K562 (cell line): ENCODE measurements at regions not wholly inside any gene's neighbourhood (a gene's known extent, or its start where the extent isn't known, plus 50 kb on each side); places are given as distances from the start of the nearest gene placed in this dataset.

Source experiments
- ATAC-seq: fragments of 200-7000 bp; cut with Tn5 transposase; 3 replicates; pipeline ENCODE4 v1.9.1; 2020; ENCODE audit warnings: moderate library complexity
- BruUV-seq: library from RNA; stranded (reverse); fragments of 400-500 nt; replicated peaks from 2 replicates; lab custom pipeline; 2021; lab: Mats Ljungman, UMichigan
- CTCF ChIA-PET: fragments of 300-600 bp; formaldehyde crosslinking; extraction: SDS; loops from one replicate; lab custom pipeline; 2021; ENCODE audit warnings: low intra/inter-chr PET ratio; lab: Yijun Ruan, JAX
- POLR2A ChIA-PET: fragments of 300-600, 350-650 bp; sonication (Branson Sonifier 250); formaldehyde crosslinking; extraction: SDS; loops from one replicate; lab custom pipeline; 2021; ENCODE audit warnings: antibody characterized with exemption, inconsistent platforms; lab: Yijun Ruan, JAX
- DNase-seq, 4 experiments: peaks; one replicate each; pipeline versions ENCODE4 v3.0.0 to v3.0.0-alpha.2; 2011 to 2018; ENCODE audit warnings: low spot score in 3 of 4, mixed read lengths in 3 of 4; ENCODE audit errors: extremely low read depth in 1 of 4
- FAIRE-seq: peaks from 2 replicates; lab custom pipeline; 2011; peaks lifted over from hg19 to GRCh38; lab: Jason Lieb, UNC
- H2AFZ ChIP-seq: 2 replicates; pipeline ENCODE4 v1.6.0; 2011; ENCODE audit warnings: low read depth, low read length, control low read depth, inconsistent platforms
- H3K27ac ChIP-seq: fragments of 200-600 bp; 3 replicates; pipeline ENCODE4 v1.8.0; 2011; ENCODE audit warnings: low read depth, mild to moderate bottlenecking, control low read depth, inconsistent platforms, low read length, moderate library complexity, mixed read lengths; ENCODE audit errors: extremely low read depth
- H3K27me3 ChIP-seq, 2 experiments: fragments of 300-600 bp in 1 of 2; 2 replicates in 1 of 2; 3 replicates in 1 of 2; pipeline versions ENCODE4 v1.6.0 to v1.8.0; 2011; ENCODE audit warnings: inconsistent platforms in 2 of 2, low read length in 2 of 2, mild to moderate bottlenecking in 1 of 2, mixed read lengths in 1 of 2, moderate library complexity in 1 of 2; ENCODE audit not compliant: control insufficient read depth in 2 of 2, insufficient read depth in 2 of 2
- H3K36me3 ChIP-seq: fragments of 300-600 bp; 3 replicates; pipeline ENCODE4 v1.8.0; 2011; ENCODE audit warnings: mild to moderate bottlenecking, low read length, inconsistent platforms; ENCODE audit not compliant: control insufficient read depth, insufficient read depth
- H3K4me1 ChIP-seq, 2 experiments: fragments of 200-600 bp in 1 of 2; replicated peaks in 1 of 2; 2 replicates in 1 of 2; 3 replicates in 1 of 2; pipeline versions ENCODE4 v1.5.1 to v1.8.0; 2011; ENCODE audit warnings: inconsistent platforms in 2 of 2, low read length in 2 of 2, mild to moderate bottlenecking in 1 of 2, mixed read lengths in 1 of 2, moderate library complexity in 1 of 2; ENCODE audit not compliant: control insufficient read depth in 2 of 2, insufficient read depth in 2 of 2
- H3K4me2 ChIP-seq: 2 replicates; pipeline ENCODE4 v1.6.1; 2011; ENCODE audit warnings: low read length, control low read depth, inconsistent platforms, mixed read lengths; ENCODE audit not compliant: insufficient read depth
- H3K4me3 ChIP-seq: fragments of 200-600 bp; sonication (generic), shearing (Covaris generic); 2 replicates; pipeline ENCODE4 v1.5.1; 2016; ENCODE audit warnings: control low read depth, inconsistent platforms
- H3K79me2 ChIP-seq: fragments of 200-600 bp; 3 replicates; pipeline ENCODE4 v1.8.0; 2011; ENCODE audit warnings: low read length, inconsistent platforms; ENCODE audit not compliant: control insufficient read depth, insufficient read depth
- H3K9ac ChIP-seq, 2 experiments: 2 replicates each; pipeline versions ENCODE4 v1.6.0 to v1.6.1; 2011; ENCODE audit warnings: low read depth in 2 of 2, low read length in 2 of 2, control low read depth in 1 of 2, inconsistent platforms in 1 of 2, mild to moderate bottlenecking in 1 of 2, mixed read lengths in 1 of 2; ENCODE audit not compliant: insufficient read depth in 1 of 2
- H3K9me1 ChIP-seq: one replicate; pipeline ENCODE4 v1.6.0; 2011; ENCODE audit warnings: inconsistent platforms, mild to moderate bottlenecking, low read length, moderate library complexity; ENCODE audit not compliant: control insufficient read depth, insufficient read depth
- H3K9me3 ChIP-seq: replicated peaks from 2 replicates; pipeline ENCODE4 v1.5.1; 2011; ENCODE audit warnings: low read depth, low read length, inconsistent platforms; ENCODE audit not compliant: control insufficient read depth, insufficient read depth
- H4K20me1 ChIP-seq: replicated peaks from 2 replicates; pipeline ENCODE4 v1.6.1; 2011; ENCODE audit warnings: low read length, inconsistent platforms, mixed read lengths; ENCODE audit not compliant: control insufficient read depth, insufficient read depth
- BDP1 ChIP-seq: IDR thresholded peaks from 3 replicates; pipeline ENCODE4 v1.6.1; 2011; ENCODE audit not compliant: insufficient read length, insufficient read depth
- CREB1 ChIP-seq, 2 experiments: sonication (generic) in 1 of 2; formaldehyde crosslinking in 1 of 2; IDR thresholded peaks; 2 replicates each; pipeline versions ENCODE4 v1.6.1 to v1.8.0; 2012 to 2022; ENCODE audit warnings: inconsistent platforms in 1 of 2, mild to moderate bottlenecking in 1 of 2, missing genetic modification reagents in 1 of 2, moderate library complexity in 1 of 2
- HIVEP1 ChIP-seq: fragments of 250-450 bp; sonication (Bioruptor Pico); IDR thresholded peaks from 2 replicates; pipeline ENCODE4 v1.4.0; 2020; ENCODE audit warnings: mild to moderate bottlenecking
- KAT7 ChIP-seq: sonication (generic); formaldehyde crosslinking; IDR thresholded peaks from 2 replicates; pipeline ENCODE4 v1.8.0; 2022; ENCODE audit warnings: missing genetic modification reagents, mild to moderate bottlenecking, borderline replicate concordance
- MECOM ChIP-seq: fragments of 250-450 bp; sonication (Bioruptor Pico); IDR thresholded peaks from 2 replicates; pipeline ENCODE4 v1.8.0; 2022; ENCODE audit warnings: inconsistent platforms
- MEF2A ChIP-seq: IDR thresholded peaks from 2 replicates; pipeline ENCODE4 v1.6.1; 2011; ENCODE audit warnings: low read depth, mild to moderate bottlenecking, low read length, moderate library complexity; ENCODE audit not compliant: control insufficient read depth
- NFXL1 ChIP-seq: fragments of 450-650 bp; formaldehyde crosslinking; IDR thresholded peaks from 2 replicates; pipeline ENCODE4 v1.4.0; 2021; ENCODE audit warnings: mild to moderate bottlenecking
- PTRF ChIP-seq: fragments of 450-650 bp; IDR thresholded peaks from 2 replicates; pipeline ENCODE4 v1.6.1; 2016; ENCODE audit warnings: mild to moderate bottlenecking, missing genetic modification characterization, missing compliant biosample characterization
- SMAD3 ChIP-seq: fragments of 450-650 bp; formaldehyde crosslinking; conservative IDR thresholded peaks from 2 replicates; pipeline ENCODE4 v1.4.0; 2020; ENCODE audit warnings: mild to moderate bottlenecking
- STAT5B ChIP-seq: fragments of 250-450 bp; sonication (Bioruptor Pico); IDR thresholded peaks from 2 replicates; pipeline ENCODE4 v1.8.0; 2021; ENCODE audit warnings: mild to moderate bottlenecking, inconsistent platforms
- TSC22D4 ChIP-seq: fragments of 450-650 bp; IDR thresholded peaks from 2 replicates; pipeline ENCODE4 v1.6.1; 2016; ENCODE audit warnings: missing genetic modification characterization, missing biosample characterization, control low read depth
- ZFP36 ChIP-seq: fragments of 150-350 bp; IDR thresholded peaks from 2 replicates; pipeline ENCODE4 v1.6.1; 2018; ENCODE audit warnings: low read length, low read depth; ENCODE audit not compliant: partially characterized antibody
- ZNF695 ChIP-seq: fragments of 450-650 bp; formaldehyde crosslinking; IDR thresholded peaks from 2 replicates; pipeline ENCODE4 v1.4.0; 2020; ENCODE audit warnings: mild to moderate bottlenecking, moderate library complexity
- ZZZ3 ChIP-seq: fragments of 450-650 bp; IDR thresholded peaks from 2 replicates; pipeline ENCODE4 v1.6.1; 2016; ENCODE audit warnings: antibody characterized with exemption, mild to moderate bottlenecking, moderate library complexity
- WGBS: fragments of 100-300 bp; shearing (Covaris generic); methylation state at CpG from one replicate; pipeline ENCODE4 v1.1.6; 2016; ENCODE audit warnings: low coverage, mixed read lengths; ENCODE audit not compliant: insufficient coverage; ENCODE audit errors: missing lambda C conversion rate; 5-methylcytosine and 5-hydroxymethylcytosine counted together
- in situ Hi-C: fragments of 300-500 bp; cut with MboI; formaldehyde crosslinking; loops from 4 replicates; pipeline ENCODE4 v1.15.0; 2018; ENCODE audit warnings: inconsistent platforms, mixed read lengths
- intact Hi-C: fragments of 100-400 bp; cut with micrococcal nuclease; formaldehyde crosslinking; loops from 2 replicates; pipeline ENCODE4 v1.14.2; 2022
- TF ChIP-seq, protein P1 (sequence below): fragments of 250-450 bp; sonication (Bioruptor Pico); IDR thresholded peaks from 2 replicates; pipeline ENCODE4 v1.5.0; 2021
- TF ChIP-seq, protein P2 (sequence below), 2 experiments: fragments of 150-350 bp in 1 of 2; IDR thresholded peaks; 2 replicates each; pipeline ENCODE4 v1.6.1; 2012 to 2016; ENCODE audit warnings: low read depth in 2 of 2, low read length in 2 of 2, mild to moderate bottlenecking in 1 of 2, moderate library complexity in 1 of 2
- TF ChIP-seq, protein P3 (sequence below): sonication (generic); formaldehyde crosslinking; IDR thresholded peaks from 2 replicates; pipeline ENCODE4 v1.8.1; 2023; ENCODE audit warnings: mild to moderate bottlenecking, missing genetic modification reagents
- TF ChIP-seq, protein P4 (sequence below): conservative IDR thresholded peaks from 2 replicates; pipeline ENCODE4 v1.6.1; 2011; ENCODE audit warnings: low read depth, mild to moderate bottlenecking, low read length; ENCODE audit not compliant: control insufficient read depth

DNA sequence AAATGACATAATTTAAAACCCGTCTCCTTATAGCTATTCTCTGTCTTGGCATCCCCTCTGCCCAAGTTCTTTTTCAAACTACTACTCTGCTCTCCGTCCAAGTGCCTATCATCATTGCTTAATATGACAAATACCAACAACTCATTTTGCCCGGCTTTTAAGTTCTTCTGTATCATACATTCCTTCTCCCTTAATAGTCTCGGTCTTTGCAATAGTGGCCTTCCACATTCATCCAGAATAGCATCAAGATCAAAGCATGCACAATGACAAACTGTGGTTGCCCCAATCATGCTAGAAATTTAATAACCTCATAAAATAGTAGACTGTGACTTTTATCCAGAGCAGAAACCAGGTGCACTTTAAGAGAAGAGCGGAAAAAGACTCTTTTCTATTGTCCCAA lies 198.9 kb downstream of the ETV1 start:
- Histone ChIP-seq H3K9ac (no peak overlapping the region), H3K9me3 (no peaks in the 10 kb centered on the region), H3K27me3 (no peaks in the 10 kb centered on the region), H3K4me1 (no peaks in the 10 kb centered on the region), H3K27ac (no peak overlapping the region), H2AFZ (no peak overlapping the region), H3K9me1 (no peaks in the 10 kb centered on the region), H3K36me3 (no peaks in the 10 kb centered on the region), H3K4me3 (no peak overlapping the region), H3K79me2 (no peaks in the 10 kb centered on the region), H4K20me1 (no peaks in the 10 kb centered on the region), H3K4me2 (no peak overlapping the region)
- in situ Hi-C loops = no loop called here
- ChIA-PET CTCF (no interaction called here), POLR2A (no interaction called here)
- no peak for DNase-seq
- BruUV-seq = no TSS peak
- FAIRE-seq = no peak
- TF ChIP-seq BDP1 = no peak
- TF ChIP-seq, protein P1, sequence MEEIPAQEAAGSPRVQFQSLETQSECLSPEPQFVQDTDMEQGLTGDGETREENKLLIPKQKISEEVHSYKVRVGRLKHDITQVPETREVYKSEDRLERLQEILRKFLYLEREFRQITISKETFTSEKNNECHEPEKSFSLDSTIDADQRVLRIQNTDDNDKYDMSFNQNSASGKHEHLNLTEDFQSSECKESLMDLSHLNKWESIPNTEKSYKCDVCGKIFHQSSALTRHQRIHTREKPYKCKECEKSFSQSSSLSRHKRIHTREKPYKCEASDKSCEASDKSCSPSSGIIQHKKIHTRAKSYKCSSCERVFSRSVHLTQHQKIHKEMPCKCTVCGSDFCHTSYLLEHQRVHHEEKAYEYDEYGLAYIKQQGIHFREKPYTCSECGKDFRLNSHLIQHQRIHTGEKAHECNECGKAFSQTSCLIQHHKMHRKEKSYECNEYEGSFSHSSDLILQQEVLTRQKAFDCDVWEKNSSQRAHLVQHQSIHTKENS = no peak
- no peak for TF ChIP-seq CREB1 (IDR thresholded peaks at IDR 0.05)
- no peak for TF ChIP-seq CREB1 (CRISPR knock-in tag; IDR thresholded peaks at IDR 0.05)
- TF ChIP-seq, protein P2, sequence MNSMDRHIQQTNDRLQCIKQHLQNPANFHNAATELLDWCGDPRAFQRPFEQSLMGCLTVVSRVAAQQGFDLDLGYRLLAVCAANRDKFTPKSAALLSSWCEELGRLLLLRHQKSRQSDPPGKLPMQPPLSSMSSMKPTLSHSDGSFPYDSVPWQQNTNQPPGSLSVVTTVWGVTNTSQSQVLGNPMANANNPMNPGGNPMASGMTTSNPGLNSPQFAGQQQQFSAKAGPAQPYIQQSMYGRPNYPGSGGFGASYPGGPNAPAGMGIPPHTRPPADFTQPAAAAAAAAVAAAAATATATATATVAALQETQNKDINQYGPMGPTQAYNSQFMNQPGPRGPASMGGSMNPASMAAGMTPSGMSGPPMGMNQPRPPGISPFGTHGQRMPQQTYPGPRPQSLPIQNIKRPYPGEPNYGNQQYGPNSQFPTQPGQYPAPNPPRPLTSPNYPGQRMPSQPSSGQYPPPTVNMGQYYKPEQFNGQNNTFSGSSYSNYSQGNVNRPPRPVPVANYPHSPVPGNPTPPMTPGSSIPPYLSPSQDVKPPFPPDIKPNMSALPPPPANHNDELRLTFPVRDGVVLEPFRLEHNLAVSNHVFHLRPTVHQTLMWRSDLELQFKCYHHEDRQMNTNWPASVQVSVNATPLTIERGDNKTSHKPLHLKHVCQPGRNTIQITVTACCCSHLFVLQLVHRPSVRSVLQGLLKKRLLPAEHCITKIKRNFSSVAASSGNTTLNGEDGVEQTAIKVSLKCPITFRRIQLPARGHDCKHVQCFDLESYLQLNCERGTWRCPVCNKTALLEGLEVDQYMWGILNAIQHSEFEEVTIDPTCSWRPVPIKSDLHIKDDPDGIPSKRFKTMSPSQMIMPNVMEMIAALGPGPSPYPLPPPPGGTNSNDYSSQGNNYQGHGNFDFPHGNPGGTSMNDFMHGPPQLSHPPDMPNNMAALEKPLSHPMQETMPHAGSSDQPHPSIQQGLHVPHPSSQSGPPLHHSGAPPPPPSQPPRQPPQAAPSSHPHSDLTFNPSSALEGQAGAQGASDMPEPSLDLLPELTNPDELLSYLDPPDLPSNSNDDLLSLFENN (IDR thresholded peaks at IDR 0.05; ENCODE audit: low read depth in 2 of 2, low read length in 2 of 2) = no peak
- TF ChIP-seq HIVEP1 = no peak
- no peak for TF ChIP-seq ZZZ3
- TF ChIP-seq, protein P3, sequence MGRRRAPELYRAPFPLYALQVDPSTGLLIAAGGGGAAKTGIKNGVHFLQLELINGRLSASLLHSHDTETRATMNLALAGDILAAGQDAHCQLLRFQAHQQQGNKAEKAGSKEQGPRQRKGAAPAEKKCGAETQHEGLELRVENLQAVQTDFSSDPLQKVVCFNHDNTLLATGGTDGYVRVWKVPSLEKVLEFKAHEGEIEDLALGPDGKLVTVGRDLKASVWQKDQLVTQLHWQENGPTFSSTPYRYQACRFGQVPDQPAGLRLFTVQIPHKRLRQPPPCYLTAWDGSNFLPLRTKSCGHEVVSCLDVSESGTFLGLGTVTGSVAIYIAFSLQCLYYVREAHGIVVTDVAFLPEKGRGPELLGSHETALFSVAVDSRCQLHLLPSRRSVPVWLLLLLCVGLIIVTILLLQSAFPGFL (CRISPR knock-in tag) = no peak
- TF ChIP-seq ZNF695 (CRISPR knock-in tag) = no peak
- no peak for TF ChIP-seq KAT7 (CRISPR knock-in tag)
- no peak for TF ChIP-seq MECOM (CRISPR knock-in tag)
- TF ChIP-seq, protein P4, sequence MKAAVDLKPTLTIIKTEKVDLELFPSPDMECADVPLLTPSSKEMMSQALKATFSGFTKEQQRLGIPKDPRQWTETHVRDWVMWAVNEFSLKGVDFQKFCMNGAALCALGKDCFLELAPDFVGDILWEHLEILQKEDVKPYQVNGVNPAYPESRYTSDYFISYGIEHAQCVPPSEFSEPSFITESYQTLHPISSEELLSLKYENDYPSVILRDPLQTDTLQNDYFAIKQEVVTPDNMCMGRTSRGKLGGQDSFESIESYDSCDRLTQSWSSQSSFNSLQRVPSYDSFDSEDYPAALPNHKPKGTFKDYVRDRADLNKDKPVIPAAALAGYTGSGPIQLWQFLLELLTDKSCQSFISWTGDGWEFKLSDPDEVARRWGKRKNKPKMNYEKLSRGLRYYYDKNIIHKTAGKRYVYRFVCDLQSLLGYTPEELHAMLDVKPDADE = no peak
- TF ChIP-seq TSC22D4 = no peak
- TF ChIP-seq NFXL1 (CRISPR knock-in tag) = no peak
- TF ChIP-seq STAT5B (CRISPR knock-in tag) = no peak
- TF ChIP-seq SMAD3 (CRISPR knock-in tag) = no peak
- TF ChIP-seq ZFP36 = no peak
- TF ChIP-seq MEF2A = no peak
- TF ChIP-seq PTRF (tag) = no peak
- no peak for ATAC-seq
- intact Hi-C loops = no loop called here
- 3% methylated on average over 5 of the region's 5 CpGs for WGBS
